Activated T-cell treated with anti-CD3 and anti-CD28 coated beads, Interleukin-2, amount 50 U/mL, for 4 hours (primary cell): ENCODE measurements at regions not wholly inside any gene's neighbourhood (a gene's known extent, or its start where the extent isn't known, plus 50 kb on each side); places are given as distances from the start of the nearest gene placed in this dataset.

Experiments used
- ATAC-seq, 2 donors: fragments of 200-7000 bp; cut with Tn5 transposase; one replicate each; pipeline ENCODE4 v1.10.0; 2021
- DNase-seq: peaks from one replicate; pipeline ENCODE4 v3.0.0-alpha.2; 2020
- H3K27me3 Mint-ChIP-seq: one replicate; pipeline ENCODE4 v1.8.0; 2021; ENCODE audit warnings: low read depth, mixed read lengths
- H3K36me3 Mint-ChIP-seq: one replicate; pipeline ENCODE4 v1.8.0; 2022; ENCODE audit warnings: mixed read lengths; ENCODE audit not compliant: insufficient read depth
- H3K4me1 Mint-ChIP-seq: one replicate; pipeline ENCODE4 v1.8.0; 2021; ENCODE audit warnings: low read depth, mixed read lengths
- H3K4me3 Mint-ChIP-seq: one replicate; pipeline ENCODE4 v1.8.0; 2021; ENCODE audit warnings: mild to moderate bottlenecking, moderate library complexity, mixed read lengths
- H3K9me3 Mint-ChIP-seq: one replicate; pipeline ENCODE4 v1.8.0; 2021; ENCODE audit warnings: mixed read lengths

DNA sequence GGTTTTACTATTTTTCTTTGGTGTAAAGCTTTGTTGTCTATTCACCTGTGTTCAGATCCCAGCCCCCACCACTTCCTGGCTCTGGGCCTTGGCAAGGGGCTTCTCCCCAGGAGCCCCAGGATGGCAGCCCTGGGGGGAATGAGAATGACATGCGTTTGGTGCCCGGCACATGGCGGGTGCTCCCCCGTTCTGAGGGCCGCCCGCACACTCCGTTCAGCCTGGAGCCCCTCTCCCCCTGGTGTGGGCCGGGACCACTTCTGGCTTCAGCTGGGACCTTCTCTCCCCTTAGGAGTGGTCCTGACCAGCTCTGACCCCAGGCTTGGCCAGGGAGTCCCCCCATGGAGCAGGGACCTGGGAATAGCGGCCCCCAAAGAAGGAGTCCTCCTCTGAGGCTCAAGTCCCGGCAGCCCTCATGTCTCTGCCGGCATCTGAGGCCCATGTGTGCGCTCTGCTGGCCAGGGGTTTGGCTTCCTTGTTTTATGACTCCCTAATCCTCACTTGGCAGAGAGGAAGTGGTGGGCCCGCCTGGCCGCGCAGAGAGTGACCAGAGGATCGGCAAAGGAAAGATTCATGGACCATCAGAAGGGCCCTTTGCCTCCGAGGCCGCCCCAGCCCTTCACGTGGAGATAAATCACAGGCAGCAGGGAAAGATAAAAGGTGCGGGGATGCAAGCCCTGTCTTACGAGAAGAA lies 57.0 kb upstream of the LMX1B start:
- Mint-ChIP-seq H3K27me3 (peaks cover 27% of the 10 kb centered on the region), H3K4me1 (no peaks in the 10 kb centered on the region), H3K9me3 (no peaks in the 10 kb centered on the region), H3K36me3 (no peaks in the 10 kb centered on the region), H3K4me3 (no peak overlapping the region)
- DNase-seq (no peak), ATAC-seq (no peak)

DNA sequence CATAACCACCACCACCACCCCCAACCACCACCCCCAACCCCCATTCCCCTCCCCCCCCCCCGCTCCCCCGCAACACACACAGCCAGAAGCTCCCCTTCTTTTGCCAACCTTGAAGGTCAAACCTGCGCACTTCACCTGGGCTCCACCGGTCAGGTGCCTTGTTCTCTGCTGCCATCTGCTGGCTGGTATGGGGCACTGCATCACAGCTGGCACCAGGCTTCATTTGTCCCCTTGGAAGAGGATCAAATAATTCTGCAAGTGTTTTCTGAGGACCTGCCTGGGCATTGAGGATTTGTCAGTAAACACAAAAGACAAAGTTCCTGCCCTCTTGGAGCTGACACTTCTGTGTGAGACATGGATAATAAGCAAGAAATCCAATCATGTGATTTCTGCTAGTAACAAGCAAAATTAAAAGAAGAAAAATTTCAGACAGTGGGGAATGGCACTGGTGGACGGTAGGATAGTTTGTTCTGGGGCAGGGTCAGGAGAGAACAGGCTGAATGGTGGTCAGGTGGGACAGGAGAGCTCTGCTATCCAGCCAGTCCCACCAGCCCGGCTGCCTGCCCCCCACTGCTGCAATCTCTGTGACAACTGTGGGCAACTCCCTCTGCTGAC lies 55.6 kb upstream of the LMX1B start:
- no peak overlapping the region for H3K4me3 Mint-ChIP-seq
- H3K36me3 Mint-ChIP-seq: no peaks in the 10 kb centered on the region
- no peaks in the 10 kb centered on the region for H3K4me1 Mint-ChIP-seq
- peak; percentile 77 to 84 for ATAC-seq
- H3K9me3 Mint-ChIP-seq: no peaks in the 10 kb centered on the region
- DNase-seq: peak; percentile 63
- H3K27me3 Mint-ChIP-seq: peaks cover 37% of the 10 kb centered on the region

DNA sequence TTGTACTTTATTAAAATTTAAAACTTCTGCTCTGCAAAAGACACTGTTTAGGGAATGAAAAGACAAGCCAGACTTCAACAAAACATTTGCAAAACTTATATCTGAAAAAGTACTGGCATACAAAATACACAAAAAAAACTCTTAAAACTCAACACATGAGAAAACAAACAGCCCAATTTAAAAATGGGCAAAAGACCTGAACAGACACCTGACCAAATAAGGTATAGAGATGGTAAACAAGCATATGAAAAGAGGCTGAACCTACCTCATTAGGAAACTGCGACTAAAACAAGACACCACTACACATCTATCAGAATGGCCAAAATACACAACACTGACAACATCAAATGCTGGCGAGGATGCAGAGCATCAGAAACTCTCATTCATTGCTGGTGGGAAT lies 54.4 kb upstream of the LMX1B start:
- peaks cover 41% of the 10 kb centered on the region for H3K27me3 Mint-ChIP-seq
- H3K9me3 Mint-ChIP-seq: no peaks in the 10 kb centered on the region
- no peak for DNase-seq
- ATAC-seq: no peak
- no peaks in the 10 kb centered on the region for H3K4me1 Mint-ChIP-seq
- H3K4me3 Mint-ChIP-seq: no peak overlapping the region
- H3K36me3 Mint-ChIP-seq: no peaks in the 10 kb centered on the region

DNA sequence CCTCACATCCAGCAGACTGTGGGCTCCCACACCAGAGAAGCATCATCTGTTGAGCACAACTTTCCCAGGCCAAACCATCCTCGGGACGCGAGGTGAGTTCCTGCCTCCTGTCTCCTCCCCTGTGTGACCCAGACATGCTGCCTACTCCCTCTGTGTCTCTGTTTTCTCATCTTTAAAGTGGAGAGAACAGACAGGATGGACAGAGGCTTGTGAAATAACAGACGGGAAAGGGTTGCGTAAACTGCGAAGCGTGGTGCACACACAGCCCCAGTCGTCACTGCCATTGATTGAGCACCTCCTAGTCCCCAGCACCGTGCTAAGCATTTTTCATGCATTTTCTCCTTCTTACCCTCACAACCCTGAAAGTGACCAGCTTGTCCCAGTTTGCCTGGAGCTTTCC lies 52.1 kb upstream of the LMX1B start:
- Mint-ChIP-seq H3K27me3 (peaks cover 51% of the 10 kb centered on the region), H3K36me3 (no peaks in the 10 kb centered on the region), H3K9me3 (no peaks in the 10 kb centered on the region), H3K4me1 (no peaks in the 10 kb centered on the region), H3K4me3 (no peak overlapping the region)
- DNase-seq (no peak), ATAC-seq (no peak)

DNA sequence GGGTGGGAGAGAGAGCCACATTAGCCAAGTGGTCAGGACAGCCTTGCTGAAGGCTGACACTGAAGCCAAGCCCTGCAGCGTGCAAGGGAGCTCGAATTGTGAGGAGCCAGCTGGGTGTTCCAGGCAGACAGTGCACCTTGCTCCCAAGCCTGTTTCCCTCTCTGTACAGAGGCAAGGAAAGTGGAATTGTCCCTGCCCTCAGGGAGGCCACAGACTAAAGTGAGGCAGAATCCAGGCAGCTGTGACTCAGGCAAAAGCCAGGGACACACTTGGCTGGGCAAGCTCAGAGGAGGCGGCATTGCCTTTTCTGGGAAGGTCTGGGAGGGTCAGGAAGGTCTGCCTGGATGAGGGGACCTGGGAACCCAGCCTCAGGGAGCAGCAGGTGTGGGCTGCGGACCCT lies 50.2 kb upstream of the LMX1B start:
- H3K27me3 Mint-ChIP-seq: peaks cover 52% of the 10 kb centered on the region
- no peaks in the 10 kb centered on the region for H3K36me3 Mint-ChIP-seq
- ATAC-seq (no peak), DNase-seq (no peak)
- H3K4me1 Mint-ChIP-seq: no peaks in the 10 kb centered on the region
- H3K9me3 Mint-ChIP-seq: no peaks in the 10 kb centered on the region
- no peak overlapping the region for H3K4me3 Mint-ChIP-seq
